GM12878 (cell line): ENCODE measurements at regions not wholly inside any gene's neighbourhood (a gene's known extent, or its start where the extent isn't known, plus 50 kb on each side); places are given as distances from the start of the nearest gene placed in this dataset.

Experiments
- ATAC-seq: fragments of 200-7000 bp; cut with Tn5 transposase; 3 replicates; pipeline ENCODE4 v1.9.1; 2020; ENCODE audit warnings: mild to moderate bottlenecking, moderate library complexity
- BruUV-seq: library from RNA; stranded (reverse); fragments of 400-500 nt; replicated peaks from 2 replicates; lab custom pipeline; 2021; lab: Mats Ljungman, UMichigan
- CTCF ChIA-PET: fragments of 300-600 bp; sonication (Branson Sonifier 250); formaldehyde crosslinking; extraction: SDS; loops from one replicate; lab custom pipeline; 2021; ENCODE audit warnings: inconsistent platforms; lab: Yijun Ruan, JAX
- POLR2A ChIA-PET: fragments of 350-600 bp; formaldehyde crosslinking; extraction: SDS; loops from one replicate; lab custom pipeline; 2021; ENCODE audit warnings: inconsistent platforms; lab: Charles Lee
- RAD21 ChIA-PET: fragments of 300-600 bp; sonication (Branson Sonifier 250); formaldehyde crosslinking; loops from one replicate; lab custom pipeline; 2023; ENCODE audit warnings: antibody characterized with exemption; ENCODE audit not compliant: unreplicated experiment; lab: Charles Lee
- SMC1A ChIA-PET: fragments of 300-600 bp; sonication (Branson Sonifier 250); formaldehyde crosslinking; loops from one replicate; lab custom pipeline; 2023; ENCODE audit not compliant: unreplicated experiment, uncharacterized antibody; lab: Charles Lee
- DNase-seq: peaks from one replicate; pipeline ENCODE4 v3.0.0-alpha.2; 2011; ENCODE audit warnings: low read depth, low spot score
- FAIRE-seq: peaks from 3 replicates; lab custom pipeline; 2011; peaks lifted over from hg19 to GRCh38; lab: Jason Lieb, UNC
- H2AFZ ChIP-seq: 2 replicates; pipeline ENCODE4 v1.6.0; 2011; ENCODE audit warnings: low read depth, low read length, control low read depth; ENCODE audit not compliant: control insufficient read depth
- H3K27ac ChIP-seq: 2 replicates; pipeline ENCODE4 v1.5.1; 2011; ENCODE audit warnings: control low read depth; ENCODE audit not compliant: control insufficient read depth, insufficient read depth
- H3K27me3 ChIP-seq, 2 experiments: replicated peaks in 1 of 2; 2 replicates each; pipeline versions ENCODE4 v1.6.0 to v1.6.1; 2011; ENCODE audit warnings: low read length in 1 of 2; ENCODE audit not compliant: control insufficient read depth in 2 of 2, insufficient read depth in 2 of 2
- H3K36me3 ChIP-seq, 2 experiments: 2 replicates each; pipeline ENCODE4 v1.5.1; 2011; ENCODE audit warnings: low read length in 1 of 2; ENCODE audit not compliant: control insufficient read depth in 2 of 2, insufficient read depth in 2 of 2
- H3K4me1 ChIP-seq: 2 replicates; pipeline ENCODE4 v1.6.1; 2011; ENCODE audit warnings: mild to moderate bottlenecking, low read length, moderate library complexity, mixed read lengths; ENCODE audit not compliant: control insufficient read depth, insufficient read depth
- H3K4me2 ChIP-seq: 2 replicates; pipeline ENCODE4 v1.6.0; 2011; ENCODE audit warnings: control low read depth; ENCODE audit not compliant: control insufficient read depth, insufficient read depth
- H3K4me3 ChIP-seq: fragments of 200-600 bp; sonication (generic); 2 replicates; pipeline ENCODE4 v1.5.1; 2016
- H3K79me2 ChIP-seq: 2 replicates; pipeline ENCODE4 v1.6.0; 2011; ENCODE audit warnings: low read length; ENCODE audit not compliant: control insufficient read depth, insufficient read depth
- H3K9ac ChIP-seq: 2 replicates; pipeline ENCODE4 v1.8.0; 2011; ENCODE audit warnings: low read length, control low read depth, mixed read lengths; ENCODE audit not compliant: control insufficient read depth, insufficient read depth
- H3K9me3 ChIP-seq: replicated peaks from 3 replicates; pipeline ENCODE4 v1.5.1; 2011; ENCODE audit warnings: mild to moderate bottlenecking, low read length; ENCODE audit not compliant: control insufficient read depth, insufficient read depth
- H4K20me1 ChIP-seq: 2 replicates; pipeline ENCODE4 v1.6.0; 2011; ENCODE audit not compliant: control insufficient read depth, insufficient read depth
- E2F4 ChIP-seq: IDR thresholded peaks from 2 replicates; pipeline ENCODE4 v1.6.1; 2012; ENCODE audit warnings: low read depth, low read length, improper control_type of control experiment
- IKZF1 ChIP-seq: fragments of 450-650 bp; conservative IDR thresholded peaks from 2 replicates; pipeline ENCODE4 v1.6.1; 2017; ENCODE audit warnings: antibody characterized with exemption, mild to moderate bottlenecking
- NFYB ChIP-seq: IDR thresholded peaks from 2 replicates; pipeline ENCODE4 v1.6.1; 2011; ENCODE audit warnings: low read depth, mild to moderate bottlenecking, low read length, improper control_type of control experiment, moderate library complexity; ENCODE audit not compliant: insufficient read depth
- NKRF ChIP-seq: fragments of 450-650 bp; conservative IDR thresholded peaks from 2 replicates; pipeline ENCODE4 v1.6.1; 2017; ENCODE audit warnings: mild to moderate bottlenecking, moderate library complexity
- SUPT20H ChIP-seq: IDR thresholded peaks from 2 replicates; pipeline ENCODE4 v1.6.1; 2011; ENCODE audit warnings: low read depth, mild to moderate bottlenecking, low read length, moderate library complexity, borderline replicate concordance; ENCODE audit not compliant: control insufficient read depth
- ZNF207 ChIP-seq: fragments of 450-650 bp; IDR thresholded peaks from 2 replicates; pipeline ENCODE4 v1.6.1; 2014; ENCODE audit warnings: antibody characterized with exemption, mild to moderate bottlenecking, borderline replicate concordance
- WGBS: methylation state at CpG from one replicate; pipeline ENCODE4 v1.1.6; 2016; ENCODE audit warnings: low lambda C conversion rate; ENCODE audit not compliant: insufficient replicate concordance, insufficient coverage; ENCODE audit errors: missing lambda C conversion rate; 5-methylcytosine and 5-hydroxymethylcytosine counted together
- in situ Hi-C: fragments of 300-500 bp; cut with MboI; formaldehyde crosslinking; loops from 9 replicates; pipeline ENCODE4 v1.14.3; 2018; ENCODE audit warnings: mixed read lengths
- intact Hi-C: fragments of 100-400 bp; cut with micrococcal nuclease; formaldehyde crosslinking; loops from one replicate; pipeline ENCODE4 v1.14.2; 2022; ENCODE audit not compliant: unreplicated experiment

- RAD21 ChIA-PET = interaction anchor here (1.9 kb wide), 1 partner anchor 33 kb away, joined by 5 read pairs; no protein-coding TSS in a partner anchor
- TF ChIP-seq NKRF (no peak), E2F4 (no peak), NFYB (no peak), IKZF1 (no peak), ZNF207 (no peak), SUPT20H (no peak)
- Histone ChIP-seq H3K79me2 (no peaks in the 10 kb centered on the region), H3K27me3 (no peaks in the 10 kb centered on the region), H2AFZ (no peak overlapping the region), H3K4me3 (no peak overlapping the region), H4K20me1 (no peaks in the 10 kb centered on the region), H3K9ac (no peak overlapping the region), H3K4me1 (no peaks in the 10 kb centered on the region), H3K27ac (no peak overlapping the region), H3K4me2 (no peak overlapping the region), H3K36me3 (no peaks in the 10 kb centered on the region), H3K9me3 (no peaks in the 10 kb centered on the region)
- SMC1A ChIA-PET = no interaction called here
- ATAC-seq = no peak
- no peak for FAIRE-seq
- CTCF ChIA-PET = no interaction called here
- no peak for DNase-seq
- in situ Hi-C loops = no loop called here
- POLR2A ChIA-PET = no interaction called here
- 32% methylated on average over 4 of the region's 4 CpGs for WGBS
- intact Hi-C loops = no loop called here
- no TSS peak for BruUV-seq
Observed at GRCh38 chr13:78087966-78088678, 169.5 kb upstream of the EDNRB start.
